H9 (cell line): ENCODE measurements at regions not wholly inside any gene's neighbourhood (a gene's known extent, or its start where the extent isn't known, plus 50 kb on each side); places are given as distances from the start of the nearest gene placed in this dataset.

Experiments used
- DNase-seq: peaks from one replicate; pipeline ENCODE4 v3.0.0-alpha.2; 2017
- H2AFZ ChIP-seq: one replicate; pipeline ENCODE4 v1.6.1; 2013; ENCODE audit warnings: mild to moderate bottlenecking, low read length, control low read depth, moderate library complexity
- H2AK5ac ChIP-seq: 2 replicates; pipeline ENCODE4 v1.6.1; 2013; ENCODE audit warnings: low read length, control low read depth, mixed read lengths; ENCODE audit not compliant: insufficient read length
- H2BK120ac ChIP-seq: one replicate; pipeline ENCODE4 v1.6.1; 2013; ENCODE audit warnings: low read depth, mild to moderate bottlenecking, low read length, control low read depth, inconsistent platforms; ENCODE audit not compliant: poor library complexity, severe bottlenecking
- H2BK12ac ChIP-seq: 2 replicates; pipeline ENCODE4 v1.6.1; 2013; ENCODE audit warnings: low read length, control low read depth, mixed read lengths, low read depth; ENCODE audit not compliant: insufficient read length
- H2BK15ac ChIP-seq: 2 replicates; pipeline ENCODE4 v1.6.1; 2013; ENCODE audit warnings: low read depth, low read length, control low read depth
- H2BK20ac ChIP-seq: one replicate; pipeline ENCODE4 v1.6.1; 2013; ENCODE audit warnings: low read depth, mild to moderate bottlenecking, low read length, control low read depth, inconsistent platforms; ENCODE audit not compliant: poor library complexity, severe bottlenecking
- H2BK5ac ChIP-seq: 2 replicates; pipeline ENCODE4 v1.6.1; 2013; ENCODE audit warnings: low read length, control low read depth, mixed read lengths; ENCODE audit not compliant: insufficient read length
- H3K14ac ChIP-seq: 2 replicates; pipeline ENCODE4 v1.6.1; 2013; ENCODE audit warnings: low read length, control low read depth; ENCODE audit not compliant: insufficient read depth
- H3K18ac ChIP-seq: 2 replicates; pipeline ENCODE4 v1.6.1; 2013; ENCODE audit warnings: low read depth, mild to moderate bottlenecking, mixed read lengths, low read length, control low read depth; ENCODE audit not compliant: insufficient read length
- H3K23ac ChIP-seq: 2 replicates; pipeline ENCODE4 v1.6.1; 2013; ENCODE audit warnings: low read length, control low read depth, mixed read lengths, low read depth; ENCODE audit not compliant: insufficient read length
- H3K23me2 ChIP-seq: 2 replicates; pipeline ENCODE4 v1.6.1; 2013; ENCODE audit warnings: low read depth, mild to moderate bottlenecking, mixed read lengths, low read length, control low read depth; ENCODE audit not compliant: insufficient read length, poor library complexity, severe bottlenecking
- H3K27ac ChIP-seq: 2 replicates; pipeline ENCODE4 v1.5.1; 2013; ENCODE audit warnings: low read length, control low read depth, mixed read lengths, low read depth; ENCODE audit not compliant: insufficient read length
- H3K27me3 ChIP-seq: 2 replicates; pipeline ENCODE4 v1.6.1; 2013; ENCODE audit warnings: low read length, control low read depth, inconsistent platforms; ENCODE audit not compliant: insufficient read depth
- H3K4ac ChIP-seq: 2 replicates; pipeline ENCODE4 v1.6.1; 2013; ENCODE audit warnings: low read depth, mild to moderate bottlenecking, control low read depth, inconsistent platforms, low read length, moderate library complexity
- H3K4me1 ChIP-seq: 2 replicates; pipeline ENCODE4 v1.6.1; 2013; ENCODE audit warnings: low read length, control low read depth, inconsistent platforms; ENCODE audit not compliant: insufficient read depth
- H3K4me2 ChIP-seq: 2 replicates; pipeline ENCODE4 v1.6.1; 2013; ENCODE audit warnings: low read length, control low read depth, mixed read lengths; ENCODE audit not compliant: insufficient read length, insufficient read depth
- H3K56ac ChIP-seq: 2 replicates; pipeline ENCODE4 v1.6.1; 2013; ENCODE audit warnings: low read depth, mild to moderate bottlenecking, mixed read lengths, low read length, control low read depth; ENCODE audit not compliant: insufficient read length
- H3K79me1 ChIP-seq: 2 replicates; pipeline ENCODE4 v1.6.1; 2013; ENCODE audit warnings: low read depth, mild to moderate bottlenecking, moderate library complexity, low read length, control low read depth, inconsistent platforms; ENCODE audit not compliant: insufficient read depth, poor library complexity, severe bottlenecking
- H3K79me2 ChIP-seq: 2 replicates; pipeline ENCODE4 v1.6.1; 2013; ENCODE audit warnings: low read length, control low read depth, inconsistent platforms; ENCODE audit not compliant: insufficient read depth
- H3K9ac ChIP-seq: 2 replicates; pipeline ENCODE4 v1.6.1; 2013; ENCODE audit warnings: low read length, control low read depth, mixed read lengths; ENCODE audit not compliant: insufficient read length; ENCODE audit errors: extremely low read depth
- H3K9me3 ChIP-seq: one replicate; pipeline ENCODE4 v1.6.1; 2013; ENCODE audit warnings: low read depth, low read length, inconsistent platforms; ENCODE audit not compliant: control insufficient read depth
- H3T11ph ChIP-seq: one replicate; pipeline ENCODE4 v1.6.1; 2013; ENCODE audit warnings: mild to moderate bottlenecking, low read length, control low read depth, inconsistent platforms
- H4K20me1 ChIP-seq: one replicate; pipeline ENCODE4 v1.6.1; 2013; ENCODE audit not compliant: control insufficient read depth, insufficient read length, insufficient read depth
- H4K5ac ChIP-seq: 2 replicates; pipeline ENCODE4 v1.6.1; 2013; ENCODE audit warnings: low read depth, mild to moderate bottlenecking, mixed read lengths, low read length, control low read depth; ENCODE audit not compliant: insufficient read length
- H4K8ac ChIP-seq: replicated peaks from 2 replicates; pipeline ENCODE4 v1.6.1; 2013; ENCODE audit warnings: low read length, control low read depth, mixed read lengths, low read depth; ENCODE audit not compliant: insufficient read length
- H4K91ac ChIP-seq: 2 replicates; pipeline ENCODE4 v1.6.1; 2013; ENCODE audit warnings: low read depth, mild to moderate bottlenecking, moderate library complexity, mixed read lengths, low read length, control low read depth; ENCODE audit not compliant: insufficient read length
- H3K27ac Mint-ChIP-seq, 3 experiments: 2 replicates in 2 of 3; 3 replicates in 1 of 3; pipeline ENCODE4 v1.8.0; 2020 to 2021; ENCODE audit warnings: mixed read lengths in 3 of 3, mild to moderate bottlenecking in 1 of 3, moderate library complexity in 1 of 3
- H3K27me3 Mint-ChIP-seq: 2 replicates; pipeline ENCODE4 v1.8.0; 2021; ENCODE audit warnings: low read depth, mild to moderate bottlenecking, moderate library complexity, mixed read lengths
- H3K36me3 Mint-ChIP-seq, 3 experiments: 2 replicates in 2 of 3; 3 replicates in 1 of 3; pipeline ENCODE4 v1.8.0; 2020 to 2021; ENCODE audit warnings: low read depth in 3 of 3, mixed read lengths in 3 of 3; ENCODE audit not compliant: insufficient read depth in 1 of 3
- H3K4me1 Mint-ChIP-seq, 2 experiments: 2 replicates each; pipeline ENCODE4 v1.8.0; 2020; ENCODE audit warnings: mixed read lengths in 2 of 2
- H3K4me3 Mint-ChIP-seq, 2 experiments: 2 replicates in 1 of 2; 3 replicates in 1 of 2; pipeline ENCODE4 v1.8.0; 2020 to 2021; ENCODE audit warnings: mild to moderate bottlenecking in 2 of 2, mixed read lengths in 2 of 2, moderate library complexity in 1 of 2
- H3K9me3 Mint-ChIP-seq, 2 experiments: 2 replicates in 1 of 2; 3 replicates in 1 of 2; pipeline ENCODE4 v1.8.0; 2020; ENCODE audit warnings: mild to moderate bottlenecking in 2 of 2, mixed read lengths in 2 of 2, moderate library complexity in 1 of 2
- CTCF ChIP-seq: fragments of 200-600 bp; sonication (generic); conservative IDR thresholded peaks from 3 replicates; pipeline ENCODE4 v1.8.0; 2021; ENCODE audit warnings: antibody characterized with exemption, mild to moderate bottlenecking
- WGBS: extraction: QIAGEN DNeasy Blood & Tissue Kit; methylation state at CpG from one replicate; pipeline ENCODE4 v1.1.7; 2013; ENCODE audit warnings: missing lambda C conversion rate, low lambda C conversion rate, mixed read lengths; ENCODE audit not compliant: insufficient read length; ENCODE audit errors: extremely low coverage; 5-methylcytosine and 5-hydroxymethylcytosine counted together

DNA sequence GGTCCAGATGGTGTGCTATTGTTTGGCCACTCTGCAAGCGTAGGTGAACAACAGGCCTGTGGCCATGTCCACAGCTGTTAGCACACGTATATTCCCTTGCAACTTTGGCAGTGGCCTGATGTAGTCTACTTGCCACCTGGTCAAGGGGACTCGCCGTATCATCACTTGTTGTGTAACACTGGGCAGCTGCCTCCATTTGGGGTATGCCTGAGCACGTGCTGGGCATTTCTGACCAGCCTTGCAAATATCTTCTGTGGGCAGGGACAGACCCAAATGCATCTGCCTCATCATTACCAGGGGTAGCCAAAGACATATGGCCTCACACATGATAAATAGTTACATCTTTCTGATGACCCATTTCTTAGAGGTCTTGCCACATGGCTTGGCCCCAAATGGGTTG is 434.2 kb downstream of the DYNC2H1 start:
- H3K27me3 ChIP-seq: no peaks in the 10 kb centered on the region
- Mint-ChIP-seq H3K4me3 (no peak overlapping the region), H3K36me3 (peaks cover 0 to 8% (median 5%) of the 10 kb centered on the region in 3 experiments; a peak in 3 of 7 replicates), H3K9me3 (peaks cover 13 to 16% of the 10 kb centered on the region in 2 experiments), H3K27ac (no peak overlapping the region), H3K4me1 (no peaks in the 10 kb centered on the region), H3K27me3 (no peaks in the 10 kb centered on the region)
- H4K20me1 ChIP-seq: no peaks in the 10 kb centered on the region
- no peak for DNase-seq
- no peak overlapping the region for H3T11ph ChIP-seq
- H4K91ac ChIP-seq: no peak overlapping the region
- H3K14ac ChIP-seq: no peak overlapping the region
- no peak overlapping the region for H3K18ac ChIP-seq
- no peak for TF ChIP-seq CTCF
- no peak overlapping the region for H3K23ac ChIP-seq
- H2BK15ac ChIP-seq: no peak overlapping the region
- H2AK5ac ChIP-seq: no peak overlapping the region
- no peak overlapping the region for H3K9ac ChIP-seq
- H3K4me2 ChIP-seq: no peak overlapping the region
- H2BK120ac ChIP-seq: no peak overlapping the region
- no peak overlapping the region for H3K4ac ChIP-seq
- no peaks in the 10 kb centered on the region for H3K23me2 ChIP-seq
- no CpG with 5 or more reads among the region's 5 CpGs for WGBS
- no peak overlapping the region for H2BK12ac ChIP-seq
- H4K5ac ChIP-seq: no peak overlapping the region
- no peaks in the 10 kb centered on the region for H3K4me1 ChIP-seq
- H2AFZ ChIP-seq: no peak overlapping the region
- no peak overlapping the region for H3K56ac ChIP-seq
- H4K8ac ChIP-seq: no peak overlapping the region
- H2BK20ac ChIP-seq: no peak overlapping the region
- H3K9me3 ChIP-seq: peaks cover 9% of the 10 kb centered on the region
- no peaks in the 10 kb centered on the region for H3K79me2 ChIP-seq
- no peaks in the 10 kb centered on the region for H3K79me1 ChIP-seq
- no peak overlapping the region for H2BK5ac ChIP-seq
- no peak overlapping the region for H3K27ac ChIP-seq
